ENCODE measurements at regions not wholly inside any gene's neighbourhood (a gene's known extent, or its start where the extent isn't known, plus 50 kb on each side); places are given as distances from the start of the nearest gene placed in this dataset.

GRCh38 chrX:2600564-2600963 lies 90.5 kb upstream of the CD99 start:
- Histone ChIP-seq H3K4me1 (ENCODE audit: control insufficient read depth in 1 of 2, insufficient read depth in 2 of 2, low read depth in 1 of 2, low read length in 1 of 2) (no peaks in the 10 kb centered on the region), H3K4me2 (no peak overlapping the region), H3K9ac (no peak overlapping the region), H3K27ac (ENCODE audit: low read depth in 2 of 2, low read length in 1 of 2) (no peak overlapping the region), H4K20me1 (ENCODE audit: insufficient read depth) (no peaks in the 10 kb centered on the region), H2AFZ (ENCODE audit: low read depth) (no peak overlapping the region), H3K9me2 (no peaks in the 10 kb centered on the region), H3K79me2 (ENCODE audit: insufficient read depth) (no peaks in the 10 kb centered on the region), H3K9me3 (no peaks in the 10 kb centered on the region), H3K36me3 (replicated peaks in 1 of 2; ENCODE audit: control insufficient read depth in 1 of 2, insufficient read depth in 2 of 2, low read length in 1 of 2) (no peaks in the 10 kb centered on the region), H3K27me3 (ENCODE audit: insufficient read depth) (no peaks in the 10 kb centered on the region), H3F3A (replicated peaks; ENCODE audit: insufficient read depth) (no peaks in the 10 kb centered on the region), H3K4me3 (ENCODE audit: low read depth in 2 of 2, low read length in 1 of 2) (no peak overlapping the region)
- TF ChIP-seq TCF12 (IDR thresholded peaks at IDR 0.05), result no peak
- TF ChIP-seq EP300 (IDR thresholded peaks at IDR 0.05; ENCODE audit: borderline replicate concordance in 1 of 2, low read depth in 1 of 2, low read length in 1 of 2), result no peak
- TF ChIP-seq SMC3 (IDR thresholded peaks at IDR 0.05; ENCODE audit: low read depth, low read length), result no peak
- TF ChIP-seq JUND (IDR thresholded peaks at IDR 0.05), result no peak
- no peak for TF ChIP-seq RCOR1 (IDR thresholded peaks at IDR 0.05; ENCODE audit: low read length)
- TF ChIP-seq FOXM1 (IDR thresholded peaks at IDR 0.05; ENCODE audit: low read depth), result no peak
- no peak for TF ChIP-seq CHD2 (IDR thresholded peaks at IDR 0.05; ENCODE audit: low read length, partially characterized antibody)
- no peak for TF ChIP-seq TEAD4 (IDR thresholded peaks at IDR 0.05; ENCODE audit: borderline replicate concordance, insufficient read depth)
- TF ChIP-seq USF2 (IDR thresholded peaks at IDR 0.05; ENCODE audit: borderline replicate concordance, low read depth, low read length), result no peak
- no peak for TF ChIP-seq POLR2AphosphoS5 (IDR thresholded peaks at IDR 0.05; ENCODE audit: low read depth, low read length)
- TF ChIP-seq, protein P1, sequence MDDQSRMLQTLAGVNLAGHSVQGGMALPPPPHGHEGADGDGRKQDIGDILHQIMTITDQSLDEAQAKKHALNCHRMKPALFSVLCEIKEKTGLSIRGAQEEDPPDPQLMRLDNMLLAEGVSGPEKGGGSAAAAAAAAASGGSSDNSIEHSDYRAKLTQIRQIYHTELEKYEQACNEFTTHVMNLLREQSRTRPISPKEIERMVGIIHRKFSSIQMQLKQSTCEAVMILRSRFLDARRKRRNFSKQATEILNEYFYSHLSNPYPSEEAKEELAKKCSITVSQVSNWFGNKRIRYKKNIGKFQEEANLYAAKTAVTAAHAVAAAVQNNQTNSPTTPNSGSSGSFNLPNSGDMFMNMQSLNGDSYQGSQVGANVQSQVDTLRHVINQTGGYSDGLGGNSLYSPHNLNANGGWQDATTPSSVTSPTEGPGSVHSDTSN (IDR thresholded peaks at IDR 0.05), result no peak
- TF ChIP-seq, protein P2, sequence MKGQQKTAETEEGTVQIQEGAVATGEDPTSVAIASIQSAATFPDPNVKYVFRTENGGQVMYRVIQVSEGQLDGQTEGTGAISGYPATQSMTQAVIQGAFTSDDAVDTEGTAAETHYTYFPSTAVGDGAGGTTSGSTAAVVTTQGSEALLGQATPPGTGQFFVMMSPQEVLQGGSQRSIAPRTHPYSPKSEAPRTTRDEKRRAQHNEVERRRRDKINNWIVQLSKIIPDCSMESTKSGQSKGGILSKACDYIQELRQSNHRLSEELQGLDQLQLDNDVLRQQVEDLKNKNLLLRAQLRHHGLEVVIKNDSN (IDR thresholded peaks at IDR 0.05; ENCODE audit: borderline replicate concordance, low read depth), result no peak
- no peak for TF ChIP-seq IRF3 (IDR thresholded peaks at IDR 0.05; ENCODE audit: low read depth, low read length)
- TF ChIP-seq TAF1 (IDR thresholded peaks at IDR 0.05; ENCODE audit: borderline replicate concordance, low read depth, low read length), result no peak
- TF ChIP-seq ZBTB33 (IDR thresholded peaks at IDR 0.05; ENCODE audit: borderline replicate concordance, low read depth), result no peak
- 73% methylated on average over 5 of the region's 6 CpGs for WGBS (ENCODE audit: low lambda C conversion rate)
- POLR2A ChIA-PET, result no interaction called here
- DNase-seq, result no peak
- CTCF ChIA-PET, result no interaction called here
